GM12878 (cell line): ENCODE measurements at regions not wholly inside any gene's neighbourhood (a gene's known extent, or its start where the extent isn't known, plus 50 kb on each side); places are given as distances from the start of the nearest gene placed in this dataset.

Experiments
- ATAC-seq: fragments of 200-7000 bp; cut with Tn5 transposase; 3 replicates; pipeline ENCODE4 v1.9.1; 2020; ENCODE audit warnings: mild to moderate bottlenecking, moderate library complexity
- BruUV-seq: library from RNA; stranded (reverse); fragments of 400-500 nt; replicated peaks from 2 replicates; lab custom pipeline; 2021; lab: Mats Ljungman, UMichigan
- CTCF ChIA-PET: fragments of 300-600 bp; sonication (Branson Sonifier 250); formaldehyde crosslinking; extraction: SDS; loops from one replicate; lab custom pipeline; 2021; ENCODE audit warnings: inconsistent platforms; lab: Yijun Ruan, JAX
- POLR2A ChIA-PET: fragments of 350-600 bp; formaldehyde crosslinking; extraction: SDS; loops from one replicate; lab custom pipeline; 2021; ENCODE audit warnings: inconsistent platforms; lab: Charles Lee
- RAD21 ChIA-PET: fragments of 300-600 bp; sonication (Branson Sonifier 250); formaldehyde crosslinking; loops from one replicate; lab custom pipeline; 2023; ENCODE audit warnings: antibody characterized with exemption; ENCODE audit not compliant: unreplicated experiment; lab: Charles Lee
- SMC1A ChIA-PET: fragments of 300-600 bp; sonication (Branson Sonifier 250); formaldehyde crosslinking; loops from one replicate; lab custom pipeline; 2023; ENCODE audit not compliant: unreplicated experiment, uncharacterized antibody; lab: Charles Lee
- DNase-seq: peaks from one replicate; pipeline ENCODE4 v3.0.0-alpha.2; 2011; ENCODE audit warnings: low read depth, low spot score
- FAIRE-seq: peaks from 3 replicates; lab custom pipeline; 2011; peaks lifted over from hg19 to GRCh38; lab: Jason Lieb, UNC
- H2AFZ ChIP-seq: 2 replicates; pipeline ENCODE4 v1.6.0; 2011; ENCODE audit warnings: low read depth, low read length, control low read depth; ENCODE audit not compliant: control insufficient read depth
- H3K27ac ChIP-seq: 2 replicates; pipeline ENCODE4 v1.5.1; 2011; ENCODE audit warnings: control low read depth; ENCODE audit not compliant: control insufficient read depth, insufficient read depth
- H3K27me3 ChIP-seq, 2 experiments: replicated peaks in 1 of 2; 2 replicates each; pipeline versions ENCODE4 v1.6.0 to v1.6.1; 2011; ENCODE audit warnings: low read length in 1 of 2; ENCODE audit not compliant: control insufficient read depth in 2 of 2, insufficient read depth in 2 of 2
- H3K36me3 ChIP-seq, 2 experiments: 2 replicates each; pipeline ENCODE4 v1.5.1; 2011; ENCODE audit warnings: low read length in 1 of 2; ENCODE audit not compliant: control insufficient read depth in 2 of 2, insufficient read depth in 2 of 2
- H3K4me1 ChIP-seq: 2 replicates; pipeline ENCODE4 v1.6.1; 2011; ENCODE audit warnings: mild to moderate bottlenecking, low read length, moderate library complexity, mixed read lengths; ENCODE audit not compliant: control insufficient read depth, insufficient read depth
- H3K4me2 ChIP-seq: 2 replicates; pipeline ENCODE4 v1.6.0; 2011; ENCODE audit warnings: control low read depth; ENCODE audit not compliant: control insufficient read depth, insufficient read depth
- H3K4me3 ChIP-seq: fragments of 200-600 bp; sonication (generic); 2 replicates; pipeline ENCODE4 v1.5.1; 2016
- H3K79me2 ChIP-seq: 2 replicates; pipeline ENCODE4 v1.6.0; 2011; ENCODE audit warnings: low read length; ENCODE audit not compliant: control insufficient read depth, insufficient read depth
- H3K9ac ChIP-seq: 2 replicates; pipeline ENCODE4 v1.8.0; 2011; ENCODE audit warnings: low read length, control low read depth, mixed read lengths; ENCODE audit not compliant: control insufficient read depth, insufficient read depth
- H3K9me3 ChIP-seq: replicated peaks from 3 replicates; pipeline ENCODE4 v1.5.1; 2011; ENCODE audit warnings: mild to moderate bottlenecking, low read length; ENCODE audit not compliant: control insufficient read depth, insufficient read depth
- H4K20me1 ChIP-seq: 2 replicates; pipeline ENCODE4 v1.6.0; 2011; ENCODE audit not compliant: control insufficient read depth, insufficient read depth
- CBX5 ChIP-seq: sonication (generic); IDR thresholded peaks from 2 replicates; pipeline ENCODE4 v1.6.1; 2016; ENCODE audit warnings: low read depth, moderate library complexity, mild to moderate bottlenecking, inconsistent platforms
- EZH2 ChIP-seq: IDR thresholded peaks from 2 replicates; pipeline ENCODE4 v1.6.1; 2012; ENCODE audit warnings: low read depth, mild to moderate bottlenecking, control low read depth, inconsistent platforms, low read length, borderline replicate concordance; ENCODE audit not compliant: control insufficient read depth
- KAT2A ChIP-seq: conservative IDR thresholded peaks from 2 replicates; pipeline ENCODE4 v1.6.1; 2011; ENCODE audit warnings: low read depth, low read length; ENCODE audit not compliant: control insufficient read depth
- NFXL1 ChIP-seq: fragments of 450-650 bp; IDR thresholded peaks from 2 replicates; pipeline ENCODE4 v1.6.1; 2017; ENCODE audit warnings: antibody characterized with exemption, mild to moderate bottlenecking, borderline replicate concordance
- RAD21 ChIP-seq: IDR thresholded peaks from 2 replicates; pipeline ENCODE4 v1.6.1; 2011; ENCODE audit warnings: mild to moderate bottlenecking, low read depth, low read length, moderate library complexity; ENCODE audit not compliant: insufficient read depth
- SMC3 ChIP-seq: IDR thresholded peaks from 2 replicates; pipeline ENCODE4 v1.6.1; 2011; ENCODE audit warnings: low read length, improper control_type of control experiment, borderline replicate concordance
- STAT1 ChIP-seq: fragments of 450-650 bp; conservative IDR thresholded peaks from 2 replicates; pipeline ENCODE4 v1.6.1; 2014; ENCODE audit warnings: antibody characterized with exemption, mild to moderate bottlenecking
- TAF1 ChIP-seq: IDR thresholded peaks from 2 replicates; pipeline ENCODE4 v1.6.1; 2011; ENCODE audit warnings: mild to moderate bottlenecking, low read depth, low read length, borderline replicate concordance
- WRNIP1 ChIP-seq: IDR thresholded peaks from 2 replicates; pipeline ENCODE4 v1.6.1; 2011; ENCODE audit warnings: low read depth, low read length, improper control_type of control experiment, borderline replicate concordance
- WGBS: methylation state at CpG from one replicate; pipeline ENCODE4 v1.1.6; 2016; ENCODE audit warnings: low lambda C conversion rate; ENCODE audit not compliant: insufficient replicate concordance, insufficient coverage; ENCODE audit errors: missing lambda C conversion rate; 5-methylcytosine and 5-hydroxymethylcytosine counted together
- in situ Hi-C: fragments of 300-500 bp; cut with MboI; formaldehyde crosslinking; loops from 9 replicates; pipeline ENCODE4 v1.14.3; 2018; ENCODE audit warnings: mixed read lengths
- intact Hi-C: fragments of 100-400 bp; cut with micrococcal nuclease; formaldehyde crosslinking; loops from one replicate; pipeline ENCODE4 v1.14.2; 2022; ENCODE audit not compliant: unreplicated experiment
- TF ChIP-seq, protein P1 (sequence below): IDR thresholded peaks from 2 replicates; pipeline ENCODE4 v1.6.1; 2011; ENCODE audit warnings: low read depth, low read length, improper control_type of control experiment, borderline replicate concordance
- TF ChIP-seq, protein P2 (sequence below): fragments of 450-650 bp; conservative IDR thresholded peaks from 2 replicates; pipeline ENCODE4 v1.6.1; 2017; ENCODE audit warnings: mild to moderate bottlenecking, moderate library complexity

DNA sequence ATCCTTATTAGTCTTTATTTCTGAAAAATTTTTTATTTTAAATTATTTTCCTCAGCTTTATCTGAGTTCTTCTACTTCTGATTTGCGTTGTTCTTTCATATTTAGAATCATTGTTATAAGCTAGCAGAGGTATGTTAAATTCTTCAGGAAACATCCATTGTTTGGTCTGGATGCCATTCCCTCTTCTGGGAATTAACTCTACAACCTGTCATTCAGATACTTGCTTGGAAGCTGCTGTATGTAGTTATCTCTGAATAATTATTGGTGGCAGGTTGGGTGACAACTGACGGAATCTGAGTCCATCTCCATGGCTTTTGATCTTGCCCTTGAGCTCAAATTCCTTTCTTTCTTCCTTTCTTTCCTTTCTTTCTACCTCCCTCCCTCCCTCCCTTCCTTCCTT lies 61.9 kb downstream of the DDIT4L start (continued):
- TF ChIP-seq RAD21, result no peak
- TF ChIP-seq WRNIP1, result no peak

DNA sequence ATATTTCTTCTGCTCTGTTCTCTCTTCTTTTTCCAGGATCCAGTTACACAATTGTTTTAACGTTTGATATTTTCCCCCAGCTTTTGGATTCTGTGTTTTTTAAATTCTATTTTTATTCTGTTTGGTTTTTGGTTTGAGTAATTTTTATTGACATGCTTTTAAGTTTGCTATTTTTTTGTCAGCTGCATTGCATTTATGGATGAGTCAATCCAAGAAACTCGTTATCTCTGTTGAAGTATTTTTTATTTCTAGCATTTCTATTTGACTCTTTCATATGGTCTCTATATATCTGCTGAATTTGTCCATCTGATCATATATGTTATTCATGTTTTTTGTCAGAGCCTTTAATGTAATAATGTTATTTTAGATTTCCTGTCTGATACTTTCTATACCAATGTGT lies 65.6 kb downstream of the DDIT4L start:
- in situ Hi-C loops (no loop called here), intact Hi-C loops (no loop called here)
- ChIA-PET CTCF (interaction anchor here (1.0 kb wide), 1 partner anchor 64 kb away, joined by 3 read pairs; no protein-coding TSS in a partner anchor), SMC1A (no interaction called here), POLR2A (no interaction called here), RAD21 (no interaction called here)
- TF ChIP-seq SMC3 (no peak), STAT1 (no peak), EZH2 (no peak), KAT2A (no peak), NFXL1 (no peak), TAF1 (no peak), CBX5 (0 out of 2 replicates have a peak, but pooled peaks have one; percentile 58)
- TF ChIP-seq, protein P1, sequence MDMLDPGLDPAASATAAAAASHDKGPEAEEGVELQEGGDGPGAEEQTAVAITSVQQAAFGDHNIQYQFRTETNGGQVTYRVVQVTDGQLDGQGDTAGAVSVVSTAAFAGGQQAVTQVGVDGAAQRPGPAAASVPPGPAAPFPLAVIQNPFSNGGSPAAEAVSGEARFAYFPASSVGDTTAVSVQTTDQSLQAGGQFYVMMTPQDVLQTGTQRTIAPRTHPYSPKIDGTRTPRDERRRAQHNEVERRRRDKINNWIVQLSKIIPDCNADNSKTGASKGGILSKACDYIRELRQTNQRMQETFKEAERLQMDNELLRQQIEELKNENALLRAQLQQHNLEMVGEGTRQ, result no peak
- TF ChIP-seq, protein P2, sequence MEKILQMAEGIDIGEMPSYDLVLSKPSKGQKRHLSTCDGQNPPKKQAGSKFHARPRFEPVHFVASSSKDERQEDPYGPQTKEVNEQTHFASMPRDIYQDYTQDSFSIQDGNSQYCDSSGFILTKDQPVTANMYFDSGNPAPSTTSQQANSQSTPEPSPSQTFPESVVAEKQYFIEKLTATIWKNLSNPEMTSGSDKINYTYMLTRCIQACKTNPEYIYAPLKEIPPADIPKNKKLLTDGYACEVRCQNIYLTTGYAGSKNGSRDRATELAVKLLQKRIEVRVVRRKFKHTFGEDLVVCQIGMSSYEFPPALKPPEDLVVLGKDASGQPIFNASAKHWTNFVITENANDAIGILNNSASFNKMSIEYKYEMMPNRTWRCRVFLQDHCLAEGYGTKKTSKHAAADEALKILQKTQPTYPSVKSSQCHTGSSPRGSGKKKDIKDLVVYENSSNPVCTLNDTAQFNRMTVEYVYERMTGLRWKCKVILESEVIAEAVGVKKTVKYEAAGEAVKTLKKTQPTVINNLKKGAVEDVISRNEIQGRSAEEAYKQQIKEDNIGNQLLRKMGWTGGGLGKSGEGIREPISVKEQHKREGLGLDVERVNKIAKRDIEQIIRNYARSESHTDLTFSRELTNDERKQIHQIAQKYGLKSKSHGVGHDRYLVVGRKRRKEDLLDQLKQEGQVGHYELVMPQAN, result no peak
- FAIRE-seq, result no peak
- no TSS peak for BruUV-seq
- H3K36me3 ChIP-seq, result no peaks in the 10 kb centered on the region
- no peaks in the 10 kb centered on the region for H4K20me1 ChIP-seq
- H3K4me3 ChIP-seq, result no peak overlapping the region
- no peak overlapping the region for H3K27ac ChIP-seq
- H3K27me3 ChIP-seq, result no peaks in the 10 kb centered on the region
- H3K79me2 ChIP-seq, result no peaks in the 10 kb centered on the region
- DNase-seq, result no peak
- 0% methylated on average over 2 of the region's 2 CpGs for WGBS
- no peaks in the 10 kb centered on the region; the same call in 2 of the 3 replicates for H3K9me3 ChIP-seq
- no peak overlapping the region for H3K4me2 ChIP-seq
- no peak for ATAC-seq
- H3K4me1 ChIP-seq, result no peaks in the 10 kb centered on the region
- no peak overlapping the region for H2AFZ ChIP-seq
- no peak overlapping the region for H3K9ac ChIP-seq
